Mammary epithelial cell (primary cell): ENCODE measurements at regions not wholly inside any gene's neighbourhood (a gene's known extent, or its start where the extent isn't known, plus 50 kb on each side); places are given as distances from the start of the nearest gene placed in this dataset.

Experiments
- CTCF ChIP-seq, 2 donors: IDR thresholded peaks in 1 of 2; conservative IDR thresholded peaks in 1 of 2; 2 replicates each; pipeline ENCODE4 v1.5.1; 2011 to 2012; ENCODE audit warnings: inconsistent platforms in 2 of 2, low read length in 2 of 2, mild to moderate bottlenecking in 2 of 2, control low read depth in 1 of 2, low read depth in 1 of 2; ENCODE audit not compliant: insufficient read depth in 1 of 2; ENCODE audit errors: extremely low read depth in 1 of 2
- EZH2 ChIP-seq: IDR thresholded peaks from 2 replicates; pipeline ENCODE4 v1.6.1; 2012; ENCODE audit warnings: low read length, inconsistent platforms, borderline replicate concordance

DNA sequence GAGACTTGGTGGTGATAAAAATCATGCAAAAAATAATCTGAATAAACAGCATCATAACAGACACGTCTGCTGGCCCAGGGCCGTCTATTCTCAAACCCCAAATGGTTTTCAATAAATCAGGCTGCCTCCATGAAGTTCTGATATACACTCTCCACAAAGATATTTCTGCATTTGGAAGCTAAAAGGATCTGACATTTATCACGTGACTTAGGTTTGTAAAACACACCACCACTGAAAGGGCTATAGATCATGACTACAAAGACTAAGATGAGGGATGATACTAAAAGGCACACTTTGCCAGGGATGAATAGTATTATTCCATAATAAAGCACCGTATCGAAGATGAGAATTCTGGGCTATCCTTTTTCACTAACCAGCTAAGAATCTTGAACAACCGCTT, 67.6 kb upstream of the ADAMTS18 start:
- TF ChIP-seq EZH2, result no peak
- no peak for TF ChIP-seq CTCF (conservative IDR thresholded peaks at IDR 0.05 in 1 of 2, IDR thresholded peaks at IDR 0.05 in 1 of 2; ENCODE audit: extremely low read depth in 1 of 2, insufficient read depth in 1 of 2, low read depth in 1 of 2, low read length in 2 of 2)
